ENCODE measurements at regions not wholly inside any gene's neighbourhood (a gene's known extent, or its start where the extent isn't known, plus 50 kb on each side); places are given as distances from the start of the nearest gene placed in this dataset.
"Not testable (repeated sequence)": the region's sequence is repeated elsewhere in the genome, so short reads cannot be mapped to it uniquely, and the experiment has no call there.

DNA sequence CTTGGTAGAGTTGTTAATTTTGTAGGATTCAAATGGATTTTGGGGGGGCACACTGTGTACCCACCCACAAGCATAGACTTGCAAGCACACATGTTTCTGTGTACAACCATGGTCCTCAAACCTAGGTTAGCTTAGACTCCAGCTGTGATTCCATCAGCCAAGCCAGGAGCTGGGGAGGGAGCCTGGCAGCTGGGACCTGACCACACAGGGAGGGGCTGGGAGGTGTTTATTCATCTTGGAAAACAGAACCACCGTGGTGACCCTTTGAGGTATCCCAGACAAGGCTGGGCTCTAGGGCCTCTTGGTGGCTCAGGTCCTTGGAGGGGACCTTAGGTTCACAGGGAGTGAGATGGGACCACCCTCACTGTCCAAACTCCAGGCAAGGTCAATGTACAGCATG is 410.3 kb downstream of the NEBL start:
- no peaks in the 10 kb centered on the region for H3K4me1 Mint-ChIP-seq (ENCODE audit: low read depth)
- peaks cover 1% of the 10 kb centered on the region for H3K36me3 Mint-ChIP-seq (ENCODE audit: low read depth)
- peaks cover 3% of the 10 kb centered on the region for H3K9me3 Mint-ChIP-seq (ENCODE audit: low read depth)
- DNase-seq (ENCODE audit: low spot score): no peak
- TF ChIP-seq, protein P1, sequence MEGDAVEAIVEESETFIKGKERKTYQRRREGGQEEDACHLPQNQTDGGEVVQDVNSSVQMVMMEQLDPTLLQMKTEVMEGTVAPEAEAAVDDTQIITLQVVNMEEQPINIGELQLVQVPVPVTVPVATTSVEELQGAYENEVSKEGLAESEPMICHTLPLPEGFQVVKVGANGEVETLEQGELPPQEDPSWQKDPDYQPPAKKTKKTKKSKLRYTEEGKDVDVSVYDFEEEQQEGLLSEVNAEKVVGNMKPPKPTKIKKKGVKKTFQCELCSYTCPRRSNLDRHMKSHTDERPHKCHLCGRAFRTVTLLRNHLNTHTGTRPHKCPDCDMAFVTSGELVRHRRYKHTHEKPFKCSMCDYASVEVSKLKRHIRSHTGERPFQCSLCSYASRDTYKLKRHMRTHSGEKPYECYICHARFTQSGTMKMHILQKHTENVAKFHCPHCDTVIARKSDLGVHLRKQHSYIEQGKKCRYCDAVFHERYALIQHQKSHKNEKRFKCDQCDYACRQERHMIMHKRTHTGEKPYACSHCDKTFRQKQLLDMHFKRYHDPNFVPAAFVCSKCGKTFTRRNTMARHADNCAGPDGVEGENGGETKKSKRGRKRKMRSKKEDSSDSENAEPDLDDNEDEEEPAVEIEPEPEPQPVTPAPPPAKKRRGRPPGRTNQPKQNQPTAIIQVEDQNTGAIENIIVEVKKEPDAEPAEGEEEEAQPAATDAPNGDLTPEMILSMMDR (IDR thresholded peaks at IDR 0.05): no peak
- no peaks in the 10 kb centered on the region for H3K27me3 Mint-ChIP-seq (ENCODE audit: low read depth)
- H3K27ac Mint-ChIP-seq (ENCODE audit: unreplicated experiment): no peak overlapping the region
- no peak overlapping the region for H3K4me3 Mint-ChIP-seq (ENCODE audit: unreplicated experiment)

DNA sequence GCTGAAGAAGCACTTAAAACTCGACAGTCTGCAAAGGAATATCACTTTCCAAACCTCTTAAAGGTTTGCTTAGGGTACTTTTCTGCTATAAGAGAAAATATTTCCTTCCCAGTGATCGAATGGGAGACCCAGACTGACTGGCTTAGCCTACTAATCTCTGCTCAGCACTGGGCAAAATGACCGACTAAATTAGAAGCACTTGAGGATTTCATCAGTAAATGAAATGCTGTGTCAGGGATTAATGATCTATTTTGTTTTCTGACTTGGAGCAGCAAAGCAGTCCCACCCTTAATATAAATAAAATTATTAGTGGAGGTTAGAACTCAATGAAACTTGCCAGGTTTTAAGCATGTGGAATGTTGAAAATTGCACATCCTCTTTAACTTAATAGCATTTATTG is 411.6 kb downstream of the NEBL start:
- Mint-ChIP-seq H3K9me3 (ENCODE audit: low read depth) (peaks cover 8% of the 10 kb centered on the region), H3K36me3 (ENCODE audit: low read depth) (peaks cover 3% of the 10 kb centered on the region), H3K27me3 (ENCODE audit: low read depth) (no peaks in the 10 kb centered on the region), H3K27ac (ENCODE audit: unreplicated experiment) (no peak overlapping the region), H3K4me3 (ENCODE audit: unreplicated experiment) (no peak overlapping the region), H3K4me1 (ENCODE audit: low read depth) (no peaks in the 10 kb centered on the region)
- TF ChIP-seq, protein P1 (IDR thresholded peaks at IDR 0.05): no peak
- no peak for DNase-seq (ENCODE audit: low spot score)

DNA sequence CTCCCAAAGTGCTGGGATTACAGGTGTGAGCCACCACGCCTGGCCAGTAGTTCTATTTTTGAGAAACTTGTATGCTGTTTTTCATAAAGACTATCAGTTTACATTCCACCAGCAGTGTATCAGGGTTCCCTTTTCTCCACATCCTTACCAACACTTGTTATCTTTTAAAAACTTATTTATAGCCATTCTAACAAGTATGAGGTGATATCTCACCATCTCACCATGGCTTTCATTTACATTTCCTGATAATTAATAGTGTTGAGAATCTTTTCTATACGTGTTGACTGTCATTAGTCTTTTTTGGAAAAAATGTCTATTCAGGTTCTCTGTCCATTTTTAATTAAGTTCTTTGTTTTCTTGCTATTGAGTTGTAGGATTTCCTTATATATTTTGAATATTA is 416.1 kb downstream of the NEBL start:
- Mint-ChIP-seq H3K27me3 (ENCODE audit: low read depth) (no peaks in the 10 kb centered on the region), H3K4me1 (ENCODE audit: low read depth) (no peaks in the 10 kb centered on the region), H3K9me3 (ENCODE audit: low read depth) (peaks cover 10% of the 10 kb centered on the region), H3K36me3 (ENCODE audit: low read depth) (peaks cover 3% of the 10 kb centered on the region), H3K27ac (ENCODE audit: unreplicated experiment) (no peak overlapping the region), H3K4me3 (ENCODE audit: unreplicated experiment) (no peak overlapping the region)
- TF ChIP-seq, protein P1 (IDR thresholded peaks at IDR 0.05): no peak
- no peak for DNase-seq (ENCODE audit: low spot score)

DNA sequence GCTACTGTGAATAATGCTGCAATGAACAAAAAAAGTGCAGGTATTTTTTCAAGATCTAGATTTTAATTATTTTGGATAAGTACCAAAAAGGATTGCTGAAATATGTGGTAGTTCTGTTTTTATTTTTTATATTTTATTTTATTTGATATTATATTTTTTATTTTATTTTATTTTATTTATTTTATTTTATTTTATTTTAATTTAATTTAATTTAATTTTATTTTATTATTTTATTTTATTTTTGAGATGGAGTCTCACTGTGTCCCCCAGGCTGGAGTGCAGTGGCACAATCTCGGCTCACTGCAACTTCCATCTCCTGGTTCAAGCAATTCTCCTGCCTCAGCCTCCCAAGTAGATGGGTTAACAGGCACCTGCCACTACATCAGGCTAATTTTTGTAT is 416.5 kb downstream of the NEBL start:
- peaks cover 10% of the 10 kb centered on the region for H3K9me3 Mint-ChIP-seq (ENCODE audit: low read depth)
- not testable (repeated sequence) for H3K4me3 Mint-ChIP-seq (ENCODE audit: unreplicated experiment); H3K36me3 Mint-ChIP-seq (ENCODE audit: low read depth); H3K4me1 Mint-ChIP-seq (ENCODE audit: low read depth); H3K27ac Mint-ChIP-seq (ENCODE audit: unreplicated experiment); H3K27me3 Mint-ChIP-seq (ENCODE audit: low read depth); DNase-seq (ENCODE audit: low spot score)

DNA sequence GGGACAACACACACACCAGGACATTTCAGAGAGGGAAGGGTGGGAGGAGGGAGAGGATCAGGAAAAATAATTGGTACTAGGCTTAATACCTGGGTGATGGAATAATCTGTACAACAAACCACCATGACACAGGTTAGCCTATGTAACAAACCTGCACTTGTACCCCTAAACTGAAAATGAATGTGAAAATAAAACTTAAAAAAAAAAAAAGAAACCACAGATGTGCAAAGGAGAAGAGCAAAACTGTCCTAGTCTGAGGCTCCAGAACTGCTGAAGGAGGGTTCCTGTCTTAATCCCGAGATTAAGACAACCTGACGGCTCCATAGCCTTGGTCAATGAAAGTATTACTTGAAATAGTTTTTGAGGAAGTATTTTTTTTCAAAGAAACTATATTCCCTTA is 423.0 kb downstream of the NEBL start:
- DNase-seq (ENCODE audit: low spot score): no peak
- no peaks in the 10 kb centered on the region for H3K36me3 Mint-ChIP-seq (ENCODE audit: low read depth)
- no peak overlapping the region for H3K4me3 Mint-ChIP-seq (ENCODE audit: unreplicated experiment)
- peaks cover 12% of the 10 kb centered on the region for H3K4me1 Mint-ChIP-seq (ENCODE audit: low read depth)
- no peak overlapping the region for H3K27ac Mint-ChIP-seq (ENCODE audit: unreplicated experiment)
- no peaks in the 10 kb centered on the region for H3K27me3 Mint-ChIP-seq (ENCODE audit: low read depth)
- peaks cover 2% of the 10 kb centered on the region for H3K9me3 Mint-ChIP-seq (ENCODE audit: low read depth)
- TF ChIP-seq, protein P1 (IDR thresholded peaks at IDR 0.05): no peak

DNA sequence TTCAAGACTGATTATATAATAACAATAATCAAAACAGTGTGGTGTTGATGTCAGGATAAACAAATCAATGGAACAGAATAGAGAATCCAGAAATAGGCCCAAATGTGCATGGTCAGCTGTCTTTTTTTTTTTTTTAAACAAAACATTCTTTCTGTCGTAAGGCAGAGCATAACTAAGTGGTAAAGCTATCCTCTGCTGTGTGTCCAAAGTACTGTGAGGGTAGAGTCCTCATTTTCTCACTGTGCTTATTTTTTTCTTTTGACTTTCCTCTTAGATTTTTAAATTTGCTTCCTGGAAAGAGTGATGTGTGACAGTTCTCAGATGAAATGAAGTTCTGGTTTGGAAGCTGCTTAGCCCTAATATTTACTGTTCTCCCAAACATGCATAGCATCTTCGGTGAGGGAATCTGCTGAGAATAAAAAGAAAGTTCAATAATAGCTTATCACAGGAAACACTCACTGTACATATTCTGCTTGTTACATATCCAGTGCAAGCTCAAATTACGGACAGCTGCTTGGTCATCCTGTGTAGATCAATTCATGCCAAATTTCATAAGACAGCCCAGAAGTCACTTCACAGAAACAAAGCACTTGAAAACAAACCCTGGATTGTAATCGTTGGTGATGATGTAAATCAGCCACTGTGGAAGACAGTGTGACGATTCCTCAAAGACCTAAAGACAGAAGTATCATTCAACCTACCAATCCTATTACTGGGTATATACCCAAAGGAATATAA is 423.9 kb downstream of the NEBL start:
- Mint-ChIP-seq H3K27ac (ENCODE audit: unreplicated experiment) (peak overlapping the region; percentile 80), H3K9me3 (ENCODE audit: low read depth) (peaks cover 2% of the 10 kb centered on the region), H3K36me3 (ENCODE audit: low read depth) (no peaks in the 10 kb centered on the region), H3K4me1 (ENCODE audit: low read depth) (peaks cover 17% of the 10 kb centered on the region), H3K4me3 (ENCODE audit: unreplicated experiment) (no peak overlapping the region), H3K27me3 (ENCODE audit: low read depth) (no peaks in the 10 kb centered on the region)
- TF ChIP-seq, protein P1 (IDR thresholded peaks at IDR 0.05): no peak
- no peak for DNase-seq (ENCODE audit: low spot score)
